H7 (cell line): ENCODE measurements at regions not wholly inside any gene's neighbourhood (a gene's known extent, or its start where the extent isn't known, plus 50 kb on each side); places are given as distances from the start of the nearest gene placed in this dataset.

ENCODE experiments used
- DNase-seq: peaks from one replicate; pipeline ENCODE4 v3.0.0; 2012
- H3K27me3 ChIP-seq: 2 replicates; pipeline ENCODE4 v1.6.0; 2011; ENCODE audit warnings: mild to moderate bottlenecking, low read length; ENCODE audit not compliant: control insufficient read depth, insufficient read depth
- H3K36me3 ChIP-seq: replicated peaks from 2 replicates; pipeline ENCODE4 v1.5.1; 2011; ENCODE audit warnings: low read length; ENCODE audit not compliant: control insufficient read depth, insufficient read depth
- H3K4me3 ChIP-seq: 2 replicates; pipeline ENCODE4 v1.5.1; 2011; ENCODE audit warnings: low read depth, mild to moderate bottlenecking, control low read depth, low read length, moderate library complexity; ENCODE audit not compliant: insufficient read depth

DNA sequence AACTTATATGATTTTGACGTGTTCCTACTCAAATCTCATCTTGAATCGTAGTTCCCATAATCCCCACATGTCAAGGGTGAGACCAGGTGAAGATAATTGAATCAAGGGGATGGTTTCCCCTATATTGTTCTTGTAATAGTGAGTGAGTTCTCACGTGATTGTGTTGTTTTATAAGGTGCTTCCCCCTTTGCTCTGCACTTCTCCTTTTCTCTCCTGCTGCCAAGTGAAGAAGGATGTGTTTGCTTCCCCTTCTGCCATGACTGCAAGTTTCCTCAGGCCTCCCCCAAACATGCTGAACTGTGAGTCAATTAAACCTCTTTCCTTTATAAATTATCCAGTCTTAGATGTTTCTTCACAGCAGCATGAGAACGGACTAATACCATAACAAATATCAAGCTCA lies 83.2 kb downstream of the MANEA start:
- H3K4me3 ChIP-seq = no peak overlapping the region
- no peaks in the 10 kb centered on the region for H3K27me3 ChIP-seq
- H3K36me3 ChIP-seq = no peaks in the 10 kb centered on the region
- no peak for DNase-seq

DNA sequence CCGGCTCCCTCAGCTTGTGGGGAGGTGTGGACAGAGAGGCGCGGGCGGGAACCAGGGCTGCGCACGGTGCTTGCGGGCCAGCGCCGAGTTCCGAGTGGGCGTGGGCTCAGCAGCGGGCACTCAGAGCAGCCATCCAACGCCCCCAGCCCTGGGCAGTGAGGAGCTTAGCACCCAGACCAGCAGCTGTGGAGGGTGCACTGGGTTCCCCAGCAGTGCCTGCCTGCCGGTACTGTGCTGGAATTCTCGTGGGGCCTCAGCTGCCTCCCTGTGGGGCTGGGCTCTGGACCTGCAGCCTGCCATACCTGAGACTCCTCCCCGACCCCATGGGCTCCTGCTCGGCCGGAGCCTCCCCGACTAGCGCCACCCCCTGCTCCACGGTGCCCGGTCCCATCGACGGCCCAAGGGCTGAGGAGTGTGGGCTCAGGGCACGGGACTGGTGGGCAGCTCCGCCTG lies 92.7 kb downstream of the MANEA start:
- DNase-seq = no peak
- no peak overlapping the region for H3K4me3 ChIP-seq
- no peaks in the 10 kb centered on the region for H3K36me3 ChIP-seq
- no peaks in the 10 kb centered on the region for H3K27me3 ChIP-seq

DNA sequence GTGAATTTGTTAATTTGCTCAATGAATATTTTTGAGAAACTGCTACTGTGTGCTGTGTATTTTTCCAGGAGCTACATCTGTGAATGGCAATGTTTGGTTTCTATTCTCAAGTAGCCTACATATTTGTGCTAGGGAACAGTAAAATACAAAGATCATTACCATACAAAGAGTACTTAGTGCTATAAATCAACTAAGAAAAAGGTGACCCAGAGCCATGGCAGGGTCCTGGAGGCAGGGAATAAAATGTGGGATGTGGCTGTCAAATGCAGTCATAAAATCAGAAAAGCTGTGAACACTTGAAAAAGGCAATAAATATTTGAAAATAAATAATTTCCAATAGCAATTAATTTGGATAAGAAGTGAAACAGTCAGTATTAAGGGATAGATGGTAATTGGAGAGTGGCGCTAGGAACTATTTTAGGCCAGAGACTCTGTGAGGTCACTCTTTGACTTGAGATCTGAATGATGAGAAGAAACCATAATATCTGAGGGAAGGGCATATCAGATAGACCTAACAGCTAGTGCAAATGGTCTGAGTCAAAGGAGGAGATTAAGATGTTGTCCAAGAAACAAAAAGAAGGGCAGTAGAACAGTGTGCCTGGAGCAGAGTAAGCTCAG lies 98.8 kb downstream of the MANEA start:
- Histone ChIP-seq H3K36me3 (no peaks in the 10 kb centered on the region), H3K27me3 (no peaks in the 10 kb centered on the region), H3K4me3 (no peak overlapping the region)
- DNase-seq = no peak

DNA sequence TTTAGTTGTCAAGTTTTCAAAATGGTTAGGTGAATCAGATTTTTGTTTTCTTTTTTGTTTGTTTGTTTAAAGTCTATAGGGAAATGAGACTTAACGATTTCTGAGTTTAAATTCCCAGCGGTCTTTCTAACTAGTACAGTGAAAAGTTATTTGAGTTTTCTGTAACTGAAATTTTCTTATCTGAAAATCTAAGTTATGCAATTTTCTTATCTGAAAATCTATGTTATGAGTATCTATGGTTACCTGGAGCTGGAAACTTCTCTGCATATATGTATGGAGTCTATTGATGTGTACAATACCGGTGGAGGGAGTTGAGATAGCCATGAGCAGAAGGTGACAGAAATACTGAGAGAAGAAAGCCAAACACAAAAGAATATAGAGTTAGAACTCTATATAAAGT lies 102.6 kb downstream of the MANEA start:
- H3K27me3 ChIP-seq = no peaks in the 10 kb centered on the region

DNA sequence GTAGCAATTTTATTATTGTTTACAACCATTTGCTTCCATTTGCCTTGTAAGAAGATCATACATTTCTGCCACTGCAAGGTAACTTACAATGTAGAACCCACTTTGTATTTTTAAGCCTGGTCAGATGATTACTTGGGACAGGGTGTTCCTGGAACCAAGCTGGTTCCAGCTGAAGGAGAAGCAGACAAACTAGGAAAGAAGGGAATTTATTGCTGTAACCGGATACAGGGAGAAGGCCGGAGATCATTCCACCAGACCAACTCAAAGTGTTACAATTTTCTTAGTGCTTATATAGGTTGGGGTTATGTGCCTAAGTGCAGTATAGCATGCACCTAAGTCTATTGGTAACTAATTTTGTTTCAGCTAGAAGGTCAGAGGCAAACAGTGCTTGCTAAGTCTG lies 104.4 kb downstream of the MANEA start:
- DNase-seq = no peak
- no peak overlapping the region for H3K4me3 ChIP-seq
- no peaks in the 10 kb centered on the region for H3K27me3 ChIP-seq
- H3K36me3 ChIP-seq = no peaks in the 10 kb centered on the region

More for the DNA sequence above, 102.6 kb downstream of the MANEA start:
- no peaks in the 10 kb centered on the region for H3K36me3 ChIP-seq
- no peak for DNase-seq
- no peak overlapping the region for H3K4me3 ChIP-seq

DNA sequence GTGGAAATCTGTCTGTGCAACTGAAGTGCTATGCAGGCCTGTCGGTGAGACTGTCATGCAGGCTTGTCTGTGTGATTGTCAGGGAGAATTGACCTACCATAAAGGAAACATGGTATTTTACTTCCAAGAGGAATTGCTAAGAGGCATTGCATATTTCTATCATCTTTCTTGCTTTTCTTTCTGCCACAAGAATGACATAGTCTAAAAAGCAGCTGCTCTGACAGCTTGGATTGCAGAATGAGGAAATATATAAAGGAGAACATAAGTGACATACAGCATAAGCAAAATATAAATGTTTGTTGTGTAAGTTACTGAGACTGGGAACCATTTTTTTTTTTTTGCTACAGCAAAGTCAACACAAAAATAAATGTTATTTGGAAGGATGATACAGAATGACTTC lies 105.1 kb downstream of the MANEA start:
- Histone ChIP-seq H3K4me3 (no peak overlapping the region), H3K27me3 (no peaks in the 10 kb centered on the region), H3K36me3 (no peaks in the 10 kb centered on the region)
- no peak for DNase-seq

DNA sequence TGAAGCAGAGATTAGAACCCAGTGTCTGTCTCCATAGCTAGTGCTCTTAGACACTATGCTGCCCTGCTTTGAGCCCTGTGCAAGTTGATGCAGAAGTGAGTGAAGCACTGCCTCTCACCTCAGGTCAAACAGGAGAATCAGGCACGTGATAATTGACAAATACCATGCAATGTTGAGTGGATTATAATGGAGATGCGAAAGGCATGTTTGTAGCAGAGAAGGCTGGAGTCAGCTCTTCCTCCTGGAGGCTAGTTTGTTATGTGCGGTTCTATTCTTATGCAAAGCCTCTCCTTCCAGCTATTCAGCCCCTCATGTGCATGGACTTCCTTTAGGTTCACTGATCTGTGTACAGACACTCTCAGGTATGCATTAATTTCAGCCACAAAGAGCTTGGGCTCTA lies 108.5 kb downstream of the MANEA start:
- Histone ChIP-seq H3K27me3 (no peaks in the 10 kb centered on the region), H3K36me3 (no peaks in the 10 kb centered on the region), H3K4me3 (no peak overlapping the region)
- peak; percentile 17 for DNase-seq

DNA sequence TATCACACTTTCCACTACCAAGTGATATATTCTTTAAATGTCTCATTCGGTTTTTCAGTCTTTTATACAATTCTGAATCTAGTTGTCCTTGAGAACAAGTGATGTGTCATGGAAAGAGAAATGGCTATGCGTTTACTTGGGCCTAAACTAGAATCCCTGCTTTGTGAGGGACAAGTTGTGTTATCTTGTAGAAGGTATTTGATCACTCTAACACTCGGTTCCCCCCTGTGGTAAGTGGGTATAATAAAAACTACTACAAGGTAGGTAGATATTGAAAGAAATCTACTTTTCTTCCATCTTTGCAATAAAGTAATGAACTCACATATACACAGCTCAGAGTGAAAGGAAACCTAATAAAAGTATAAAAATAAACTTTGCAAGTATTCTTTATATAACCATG lies 108.9 kb downstream of the MANEA start:
- Histone ChIP-seq H3K4me3 (no peak overlapping the region), H3K36me3 (no peaks in the 10 kb centered on the region), H3K27me3 (no peaks in the 10 kb centered on the region)
- no peak for DNase-seq

DNA sequence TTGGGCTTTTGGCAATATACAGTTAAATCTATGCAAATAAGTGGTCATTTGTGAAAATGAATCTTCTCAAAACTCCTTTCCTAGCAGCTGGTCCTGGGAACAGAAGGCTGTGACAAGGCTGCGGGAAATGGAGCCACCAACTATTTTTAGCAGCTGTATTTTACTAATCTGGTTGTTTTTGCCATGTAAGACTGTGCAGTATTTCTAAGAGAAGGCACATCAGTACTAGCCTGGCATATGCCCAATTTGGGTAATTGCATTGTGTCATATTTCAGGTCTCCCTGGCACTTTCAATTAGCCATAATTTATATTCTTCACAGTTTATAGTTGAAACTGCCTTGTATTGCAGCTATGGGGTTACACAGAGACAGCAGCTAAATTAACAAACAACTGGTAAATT lies 109.6 kb downstream of the MANEA start:
- no peak for DNase-seq
- no peaks in the 10 kb centered on the region for H3K36me3 ChIP-seq
- no peak overlapping the region for H3K4me3 ChIP-seq
- H3K27me3 ChIP-seq = no peaks in the 10 kb centered on the region

DNA sequence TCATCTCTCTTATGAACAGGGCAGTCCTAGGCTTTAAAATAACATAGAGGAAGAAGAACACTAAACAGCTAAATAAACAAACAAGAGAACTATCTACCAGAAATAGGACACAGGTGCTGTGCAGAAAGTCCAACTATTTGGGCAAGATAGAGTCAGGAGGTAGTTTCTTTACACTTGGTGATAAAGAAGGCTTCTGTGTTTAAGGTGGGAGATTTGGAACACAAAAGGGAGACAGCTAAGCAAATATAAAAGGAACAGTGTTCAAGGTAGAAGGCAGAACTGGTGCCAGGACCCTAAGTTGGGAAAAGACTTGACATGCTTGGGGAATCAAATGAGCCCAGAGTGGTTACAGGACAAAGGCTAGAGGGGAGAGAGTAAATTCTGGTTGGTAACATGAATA lies 110.5 kb downstream of the MANEA start:
- DNase-seq = no peak

DNA sequence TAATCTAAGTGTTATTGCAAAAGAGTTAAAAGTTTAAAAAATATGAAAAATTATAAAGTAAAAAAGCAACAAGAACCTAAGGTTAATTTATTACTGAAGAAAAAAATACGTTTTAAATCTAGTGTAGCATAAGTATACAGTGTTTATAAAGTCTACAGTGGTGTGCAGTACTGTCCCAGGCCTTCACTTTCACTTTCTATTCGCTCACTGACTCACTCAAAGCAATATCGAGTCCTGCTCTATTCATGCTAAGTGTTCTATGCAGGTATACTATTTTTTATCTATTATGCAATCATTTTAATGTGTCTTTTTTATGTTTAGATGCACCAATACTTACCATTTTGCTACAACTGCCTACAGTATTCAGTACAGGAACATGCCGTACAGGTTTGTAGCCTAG lies 113.0 kb downstream of the MANEA start:
- H3K36me3 ChIP-seq = no peaks in the 10 kb centered on the region

More for the DNA sequence above, 110.5 kb downstream of the MANEA start:
- Histone ChIP-seq H3K27me3 (no peaks in the 10 kb centered on the region), H3K4me3 (no peak overlapping the region), H3K36me3 (no peaks in the 10 kb centered on the region)

DNA sequence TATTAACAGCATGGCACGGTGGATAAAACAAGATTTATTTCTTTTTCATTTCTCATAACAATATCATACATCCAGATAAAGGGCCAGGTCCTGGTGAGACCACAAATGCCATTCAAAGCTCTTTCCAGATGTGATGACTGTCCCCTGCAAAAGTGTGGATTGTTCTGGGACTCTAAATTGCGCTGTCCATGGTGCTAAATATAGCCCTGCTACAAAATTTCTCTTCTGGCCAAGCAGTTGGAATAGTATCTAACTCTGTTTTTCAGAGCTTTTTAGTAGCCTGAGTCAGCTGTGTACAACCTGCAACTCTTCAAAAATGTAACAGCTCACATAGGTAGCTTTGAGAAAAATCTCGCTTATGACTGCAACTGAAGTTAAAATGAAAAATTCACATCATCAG lies 115.8 kb downstream of the MANEA start:
- H3K4me3 ChIP-seq = no peak overlapping the region
- no peak for DNase-seq
- H3K27me3 ChIP-seq = no peaks in the 10 kb centered on the region
- no peaks in the 10 kb centered on the region for H3K36me3 ChIP-seq

More for the DNA sequence above, 113.0 kb downstream of the MANEA start:
- no peaks in the 10 kb centered on the region for H3K27me3 ChIP-seq
- no peak for DNase-seq
- H3K4me3 ChIP-seq = no peak overlapping the region

DNA sequence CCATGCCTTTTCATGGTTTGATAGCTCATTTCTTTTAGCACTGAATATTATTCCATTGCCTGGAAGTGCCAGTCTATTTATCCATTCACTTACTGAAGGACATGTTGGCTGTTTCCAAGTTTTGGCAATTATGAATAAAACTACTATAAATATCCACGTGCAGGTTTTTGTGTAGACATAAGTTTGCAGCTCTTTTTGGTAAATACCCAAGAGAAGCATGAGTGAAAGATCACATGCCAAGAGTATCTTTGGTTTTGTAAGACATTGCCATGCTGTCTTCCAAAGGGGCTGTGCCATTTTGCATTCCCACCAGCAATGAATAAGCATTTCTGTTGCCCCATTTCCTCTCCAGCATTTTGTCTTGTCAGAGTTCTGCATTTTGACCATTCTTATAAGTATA lies 120.9 kb downstream of the MANEA start:
- Histone ChIP-seq H3K36me3 (no peaks in the 10 kb centered on the region), H3K4me3 (no peak overlapping the region), H3K27me3 (no peaks in the 10 kb centered on the region)
- DNase-seq = no peak

DNA sequence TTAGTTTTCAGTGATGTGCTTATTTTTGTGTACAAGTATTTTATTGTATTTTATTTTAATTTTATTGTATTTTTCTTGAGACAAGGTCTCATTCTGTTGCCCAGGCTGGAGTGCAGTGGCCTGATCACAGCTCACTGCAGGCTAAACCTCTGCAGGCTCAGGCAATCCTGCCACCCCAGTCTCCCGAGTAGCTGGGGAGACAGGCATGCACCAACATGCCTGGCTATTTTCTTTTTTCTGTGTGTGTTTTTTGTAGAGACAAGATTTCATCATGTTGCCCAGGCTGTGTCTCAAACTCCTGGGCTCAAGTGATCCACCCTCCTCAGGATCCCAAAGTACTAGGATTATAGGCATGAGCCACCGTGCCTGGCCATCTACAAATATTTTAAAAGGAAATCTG lies 146.3 kb downstream of the MANEA start:
- DNase-seq = no peak
- no peaks in the 10 kb centered on the region for H3K27me3 ChIP-seq
- no peak overlapping the region for H3K4me3 ChIP-seq
- H3K36me3 ChIP-seq = no peaks in the 10 kb centered on the region

DNA sequence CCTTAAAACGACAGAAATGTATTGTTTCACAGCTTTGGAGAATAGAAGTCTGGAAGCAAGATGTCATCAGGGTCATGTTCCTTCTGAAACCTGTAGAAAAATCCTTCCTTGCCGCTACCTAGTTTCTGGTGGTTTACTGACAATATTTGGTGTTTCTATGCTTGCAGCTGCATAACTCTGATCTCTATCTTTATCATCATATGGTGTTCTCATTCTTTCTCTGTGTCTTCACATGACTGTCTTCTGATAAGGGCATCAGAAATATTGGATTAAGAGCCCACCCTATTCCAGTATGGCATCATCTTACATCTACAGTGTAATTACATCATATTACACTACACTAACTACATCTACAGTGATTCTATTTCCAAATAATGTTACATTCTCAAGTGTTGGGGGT lies 148.0 kb downstream of the MANEA start:
- DNase-seq = no peak
- H3K36me3 ChIP-seq = no peaks in the 10 kb centered on the region

DNA sequence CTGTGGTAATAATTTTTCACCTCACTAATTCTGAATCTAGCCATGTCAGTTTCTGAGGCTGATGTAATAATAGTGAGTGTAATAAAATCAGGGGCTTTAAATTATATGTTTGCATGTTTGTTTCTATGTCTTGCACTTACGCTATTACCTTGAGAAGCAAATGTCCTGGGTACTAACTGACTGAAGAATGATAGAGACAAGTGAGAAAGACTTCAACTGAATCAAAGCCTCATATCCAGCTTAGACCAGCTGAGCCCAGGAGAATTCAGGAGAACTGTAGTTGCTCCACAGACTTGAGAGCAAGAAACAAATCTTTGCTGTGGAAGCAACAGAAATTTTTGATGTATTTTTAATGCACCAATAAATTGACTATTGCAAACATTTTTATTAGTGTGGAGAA lies 162.8 kb downstream of the MANEA start:
- DNase-seq = no peak
- H3K27me3 ChIP-seq = no peaks in the 10 kb centered on the region
- no peak overlapping the region for H3K4me3 ChIP-seq
- no peaks in the 10 kb centered on the region for H3K36me3 ChIP-seq

More for the DNA sequence above, 148.0 kb downstream of the MANEA start:
- Histone ChIP-seq H3K27me3 (no peaks in the 10 kb centered on the region), H3K4me3 (no peak overlapping the region)
